ENCODE measurements at regions not wholly inside any gene's neighbourhood (a gene's known extent, or its start where the extent isn't known, plus 50 kb on each side); places are given as distances from the start of the nearest gene placed in this dataset.

DNA sequence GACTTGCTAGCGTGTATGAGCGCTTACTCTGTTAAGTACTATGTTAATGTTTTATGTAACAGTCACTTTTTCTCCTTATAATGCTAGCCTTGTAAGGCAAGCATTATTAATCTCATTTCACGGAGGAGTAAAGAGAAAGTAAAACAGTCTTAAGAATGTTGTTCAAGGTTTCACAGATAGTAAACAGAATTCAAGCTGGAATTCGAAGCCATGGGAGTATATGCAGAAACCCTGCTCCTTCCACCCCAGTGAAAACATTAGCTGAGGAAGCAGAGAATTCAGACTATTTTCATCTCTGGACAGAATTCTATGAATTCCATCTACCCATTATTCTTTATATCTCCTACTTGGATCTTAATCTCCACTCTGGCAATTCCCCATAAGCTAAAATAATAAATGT is 1028.3 kb upstream of the WWC1 start:
- TF ChIP-seq, protein P1, sequence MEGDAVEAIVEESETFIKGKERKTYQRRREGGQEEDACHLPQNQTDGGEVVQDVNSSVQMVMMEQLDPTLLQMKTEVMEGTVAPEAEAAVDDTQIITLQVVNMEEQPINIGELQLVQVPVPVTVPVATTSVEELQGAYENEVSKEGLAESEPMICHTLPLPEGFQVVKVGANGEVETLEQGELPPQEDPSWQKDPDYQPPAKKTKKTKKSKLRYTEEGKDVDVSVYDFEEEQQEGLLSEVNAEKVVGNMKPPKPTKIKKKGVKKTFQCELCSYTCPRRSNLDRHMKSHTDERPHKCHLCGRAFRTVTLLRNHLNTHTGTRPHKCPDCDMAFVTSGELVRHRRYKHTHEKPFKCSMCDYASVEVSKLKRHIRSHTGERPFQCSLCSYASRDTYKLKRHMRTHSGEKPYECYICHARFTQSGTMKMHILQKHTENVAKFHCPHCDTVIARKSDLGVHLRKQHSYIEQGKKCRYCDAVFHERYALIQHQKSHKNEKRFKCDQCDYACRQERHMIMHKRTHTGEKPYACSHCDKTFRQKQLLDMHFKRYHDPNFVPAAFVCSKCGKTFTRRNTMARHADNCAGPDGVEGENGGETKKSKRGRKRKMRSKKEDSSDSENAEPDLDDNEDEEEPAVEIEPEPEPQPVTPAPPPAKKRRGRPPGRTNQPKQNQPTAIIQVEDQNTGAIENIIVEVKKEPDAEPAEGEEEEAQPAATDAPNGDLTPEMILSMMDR (IDR thresholded peaks at IDR 0.05; ENCODE audit: low read depth, low read length) = no peak
- TF ChIP-seq, protein P2, sequence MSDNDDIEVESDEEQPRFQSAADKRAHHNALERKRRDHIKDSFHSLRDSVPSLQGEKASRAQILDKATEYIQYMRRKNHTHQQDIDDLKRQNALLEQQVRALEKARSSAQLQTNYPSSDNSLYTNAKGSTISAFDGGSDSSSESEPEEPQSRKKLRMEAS (IDR thresholded peaks at IDR 0.05; ENCODE audit: low read depth, low read length) = no peak
- TF ChIP-seq POLR2A (IDR thresholded peaks at IDR 0.05; ENCODE audit: extremely low read depth, insufficient read length) = no peak
- TF ChIP-seq MYC (IDR thresholded peaks at IDR 0.05; ENCODE audit: low read depth, low read length) = no peak

Measured in NB4 (cell line).